Inflammatory macrophage (primary cell): ENCODE measurements at regions not wholly inside any gene's neighbourhood (a gene's known extent, or its start where the extent isn't known, plus 50 kb on each side); places are given as distances from the start of the nearest gene placed in this dataset.
"Not testable (repeated sequence)": the region's sequence is repeated elsewhere in the genome, so short reads cannot be mapped to it uniquely, and the experiment has no call there.

Experiments
- DNase-seq, 2 donors: peaks; one replicate each; pipeline ENCODE4 v3.0.0-alpha.2; 2020 to 2022

DNA sequence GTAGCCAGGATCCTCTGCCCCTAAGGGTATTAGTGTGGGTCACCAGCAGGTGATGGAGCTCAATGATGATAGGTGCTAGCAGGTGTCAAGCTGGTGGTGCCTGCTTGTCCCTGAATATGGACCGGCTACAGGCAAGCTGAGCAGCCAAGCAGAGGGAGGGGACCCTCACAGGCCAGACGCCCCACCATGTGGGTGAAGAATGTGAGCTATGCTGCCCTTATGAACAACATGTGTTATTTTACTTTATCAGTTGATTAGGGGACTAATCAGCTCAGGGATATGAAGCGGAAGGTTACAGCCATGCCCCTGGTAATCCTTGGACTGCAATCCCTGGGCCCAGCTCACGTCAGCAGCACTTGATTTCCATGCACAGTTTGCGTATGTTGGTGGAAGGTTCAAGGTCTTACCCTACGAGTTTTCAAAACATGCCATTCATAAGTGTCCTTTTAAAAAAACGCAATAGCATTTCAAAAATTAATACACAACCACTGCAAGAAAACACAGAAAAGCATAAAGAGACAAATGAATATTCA is 106.0 kb downstream of the CDC7 start:
- no peak for DNase-seq

- not testable (repeated sequence) for DNase-seq
Measured at GRCh38 chr1:91607686-91608085, 107.0 kb downstream of the CDC7 start.

DNA sequence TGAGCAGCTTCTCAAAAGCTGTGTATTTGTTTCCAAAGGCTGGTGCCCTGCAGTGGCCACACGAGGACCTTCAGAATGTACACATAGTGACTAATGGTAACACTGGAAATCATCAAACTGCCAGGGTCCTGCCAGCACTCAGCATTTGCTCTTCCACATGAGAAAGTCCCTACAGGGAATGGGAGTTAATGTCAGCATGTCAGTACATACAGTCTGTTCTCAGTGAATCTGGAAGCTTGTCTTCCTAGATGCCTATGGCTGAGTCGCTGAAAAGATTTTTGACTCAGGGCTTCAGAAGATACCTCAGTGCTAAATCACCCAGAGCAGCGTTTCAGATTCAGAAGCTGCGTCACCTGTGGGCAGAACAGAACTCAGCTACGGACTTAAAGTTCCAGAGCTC is 108.2 kb downstream of the CDC7 start:
- no peak for DNase-seq

DNA sequence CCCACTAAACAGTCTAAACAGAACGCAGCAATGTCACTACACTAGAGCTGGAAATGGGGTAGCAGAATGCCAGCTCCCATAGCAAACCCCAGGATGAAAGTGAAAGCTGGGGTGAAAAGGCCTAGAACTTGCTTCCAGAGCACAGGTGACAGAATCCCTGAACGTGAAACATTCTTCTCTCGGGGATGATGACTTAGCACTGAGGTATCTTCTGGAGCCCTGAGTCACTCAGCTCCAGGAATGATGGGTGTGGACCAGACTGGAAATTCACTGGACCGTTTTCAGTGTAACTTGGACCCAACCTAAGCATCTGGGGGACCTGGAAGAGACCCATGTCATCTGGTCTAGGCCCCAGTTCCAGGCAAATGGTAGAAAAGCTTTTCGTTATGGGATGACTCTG is 108.9 kb downstream of the CDC7 start:
- no peak for DNase-seq

- no peak for DNase-seq
Measured at GRCh38 chr1:91610102-91610501, 109.5 kb downstream of the CDC7 start.

GRCh38 chr1:91610789-91611188 is 110.1 kb downstream of the CDC7 start:
- no peak for DNase-seq

GRCh38 chr1:91611483-91611917 is 110.8 kb downstream of the CDC7 start:
- DNase-seq: no peak

DNA sequence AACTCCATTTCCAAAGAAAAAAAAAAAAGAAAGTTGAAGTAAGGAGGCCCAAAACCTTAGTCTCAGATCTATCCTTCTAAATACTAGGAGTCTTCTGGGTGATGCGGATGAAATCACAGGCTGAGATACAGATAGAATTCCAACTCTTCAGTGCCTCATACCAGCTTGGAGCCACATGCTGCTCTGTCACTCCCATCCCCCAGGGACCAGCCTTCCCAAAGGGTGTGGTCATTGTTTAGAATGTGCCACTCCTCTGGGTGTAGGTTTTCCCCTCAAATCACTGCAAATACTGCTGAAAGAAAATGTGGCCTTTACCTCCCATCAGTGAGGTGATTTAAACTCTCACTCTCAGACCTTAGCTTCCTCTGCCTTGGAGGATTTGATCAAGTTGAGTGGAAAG is 112.9 kb downstream of the CDC7 start:
- DNase-seq: no peak

DNA sequence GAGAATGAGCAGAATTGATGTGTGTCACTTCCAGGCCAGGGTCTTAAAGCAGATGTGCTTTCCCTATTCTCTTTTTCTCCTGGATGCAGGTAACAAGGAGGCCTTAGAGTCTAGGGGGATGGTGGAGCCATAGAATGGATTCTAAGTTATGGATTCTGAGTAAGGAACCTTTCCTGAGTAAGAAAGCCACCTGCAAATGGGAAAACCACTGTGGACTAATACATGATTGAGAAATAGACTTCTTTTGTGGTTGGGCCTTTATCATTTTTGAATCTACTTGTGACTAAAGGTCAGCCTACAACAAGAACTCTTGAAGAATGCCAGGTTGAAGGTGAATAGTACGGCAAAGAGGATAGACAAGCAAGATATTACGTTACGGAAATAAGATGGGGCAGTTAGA is 116.1 kb downstream of the CDC7 start:
- no peak for DNase-seq

GRCh38 chr1:91617285-91617765 is 116.7 kb downstream of the CDC7 start:
- no peak for DNase-seq

DNA sequence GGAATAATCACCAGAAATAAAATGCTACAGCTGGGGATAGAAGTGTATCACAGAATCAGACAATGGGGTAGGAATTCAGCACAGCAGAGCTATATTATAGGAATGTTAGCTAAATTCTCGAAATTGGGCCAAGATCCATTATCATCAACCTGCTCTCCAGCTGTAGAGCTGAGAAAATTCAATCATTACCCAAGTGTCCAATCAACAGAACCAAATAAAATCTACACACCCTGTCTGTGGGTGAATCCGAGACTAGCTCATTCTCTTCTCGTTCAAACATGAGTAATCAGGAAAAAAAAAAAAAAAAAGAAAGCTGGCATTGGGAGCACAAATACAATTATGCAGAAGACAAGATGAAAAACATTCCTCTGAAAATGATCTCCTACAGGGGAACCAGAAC is 119.2 kb downstream of the CDC7 start:
- DNase-seq: no peak

DNA sequence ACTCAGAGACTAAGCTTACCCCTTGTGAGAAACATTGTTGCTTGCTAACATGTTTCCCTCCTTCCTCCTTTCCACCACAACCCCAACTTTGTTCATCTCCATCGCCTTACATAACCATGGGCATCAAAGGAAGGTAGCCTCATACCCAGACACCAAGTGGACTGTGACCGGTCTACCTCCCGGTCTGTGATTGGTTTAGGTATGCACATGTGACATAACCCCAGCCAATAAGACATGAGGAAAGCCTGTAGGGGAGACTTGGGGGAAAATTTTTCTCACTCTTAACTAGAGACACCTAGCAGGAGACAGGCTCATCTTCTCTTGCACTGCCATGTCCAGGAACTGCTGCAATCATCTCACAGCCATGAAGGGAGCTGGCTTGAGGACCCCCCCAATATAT is 120.7 kb downstream of the CDC7 start:
- no peak for DNase-seq

DNA sequence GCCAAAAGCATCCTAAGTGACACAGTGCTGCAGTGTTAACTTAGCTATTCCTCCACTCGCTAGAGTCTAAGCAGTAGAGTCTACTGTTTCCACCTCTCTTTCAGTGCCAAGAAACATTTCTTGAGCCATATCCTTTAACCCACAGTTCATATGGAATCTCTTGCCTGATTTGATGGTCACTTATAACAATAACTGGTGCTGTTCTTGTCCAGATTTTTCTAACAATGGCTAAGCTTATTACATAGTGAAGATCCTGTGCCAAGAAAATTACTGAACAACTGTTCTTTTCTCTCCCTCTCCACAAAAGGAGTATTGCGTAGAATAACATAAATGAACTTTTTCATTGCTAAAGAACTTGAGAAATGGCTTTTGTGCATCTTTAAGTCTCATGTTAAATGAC is 121.3 kb downstream of the CDC7 start:
- no peak for DNase-seq

- no peak for DNase-seq
Measured at GRCh38 chr1:91622616-91623015, 122.0 kb downstream of the CDC7 start.

DNA sequence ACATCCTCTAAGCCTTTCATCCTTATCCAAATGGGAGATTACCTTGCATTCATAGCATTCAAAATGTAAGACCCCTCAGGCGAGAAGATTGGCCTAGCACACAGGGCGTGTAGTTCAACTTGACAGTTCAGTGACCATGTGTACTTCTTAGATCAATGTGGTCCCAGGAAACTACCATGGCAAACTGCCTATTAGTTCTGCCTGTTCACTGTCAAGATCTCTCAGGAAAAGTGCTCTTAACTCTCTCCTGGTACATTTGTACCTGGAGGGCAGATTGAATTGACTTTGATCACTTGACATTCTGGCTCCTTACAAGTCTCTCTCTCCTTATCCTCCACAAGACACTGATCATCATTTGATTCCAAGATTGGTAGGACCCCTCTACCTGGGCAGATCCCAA is 122.4 kb downstream of the CDC7 start:
- no peak for DNase-seq

DNA sequence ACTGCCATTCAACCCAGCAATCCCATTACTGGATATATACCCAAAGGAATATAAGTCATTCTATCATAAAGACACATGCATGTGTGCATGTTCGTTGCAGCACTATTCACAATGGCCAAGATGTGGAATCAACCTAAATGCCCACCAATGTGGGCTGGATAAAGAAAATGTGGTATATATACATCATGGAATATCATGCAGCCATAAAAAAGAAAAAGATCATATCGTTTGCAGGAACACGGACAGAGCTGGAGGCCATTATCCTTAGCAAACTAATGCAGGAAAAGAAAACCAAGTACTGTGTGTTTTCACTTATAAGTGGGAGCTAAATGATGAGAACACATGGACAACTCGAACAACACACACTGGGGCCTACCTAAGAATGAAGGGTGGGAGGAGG is 123.7 kb downstream of the CDC7 start:
- DNase-seq: no peak
